ENCODE measurements at regions not wholly inside any gene's neighbourhood (a gene's known extent, or its start where the extent isn't known, plus 50 kb on each side); places are given as distances from the start of the nearest gene placed in this dataset.

DNA sequence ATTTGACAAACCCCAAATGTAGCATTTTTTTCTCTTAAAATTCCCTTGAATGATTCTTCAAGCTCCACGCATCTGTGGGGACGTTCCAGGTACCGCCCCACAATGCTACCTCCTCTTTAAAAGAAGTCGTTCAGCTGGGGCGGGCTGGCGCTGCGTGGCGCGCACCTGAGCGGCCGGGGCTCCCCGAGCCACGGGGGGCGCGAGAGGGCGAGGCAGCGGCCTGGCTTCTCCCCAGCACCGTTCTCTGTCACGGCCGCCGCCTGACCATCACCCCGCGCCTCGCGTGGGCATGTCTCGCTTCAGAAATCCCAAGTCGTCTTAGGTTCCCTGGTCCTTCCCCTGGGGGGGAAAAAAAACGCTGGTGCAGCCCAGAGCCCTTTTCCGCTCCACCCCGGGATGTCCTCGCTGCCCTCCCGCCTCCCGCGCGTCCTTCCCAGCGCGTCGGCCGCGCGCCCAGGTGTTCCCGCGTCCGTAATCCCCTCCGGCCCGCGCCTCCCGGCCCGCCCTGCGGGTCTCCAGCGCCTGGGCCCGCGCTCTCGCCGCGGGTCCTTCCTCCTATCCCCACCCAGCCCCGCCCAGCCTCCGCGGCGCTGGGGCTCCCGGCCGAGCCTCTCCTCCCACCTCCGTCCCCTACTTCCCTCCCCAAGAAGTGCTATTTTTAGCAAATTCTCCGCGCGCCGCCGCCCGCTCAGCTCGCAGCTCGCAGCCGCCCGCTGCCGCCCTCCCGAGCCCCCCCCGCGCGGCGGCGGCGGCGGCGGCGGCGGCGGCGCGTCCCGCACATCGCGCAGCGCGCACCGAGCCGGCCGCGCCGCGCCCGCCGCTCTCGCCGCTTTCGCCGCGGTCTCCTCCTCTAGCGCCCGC is 58.7 kb upstream of the PRPS1L1 start:
- no TSS peak for BruUV-seq (replicated peaks)
- H3K4me1 ChIP-seq (ENCODE audit: insufficient read depth, low read length): no peaks in the 10 kb centered on the region
- H3K36me3 ChIP-seq (replicated peaks in 1 of 2; ENCODE audit: control insufficient read depth in 1 of 2, insufficient read depth in 2 of 2, low read length in 2 of 2): no peaks in the 10 kb centered on the region
- peaks cover 12% of the 10 kb centered on the region; the same call in 1 of the 2 replicates for H3K9me3 ChIP-seq (ENCODE audit: low read length)
- peak; percentile 85 for ATAC-seq
- no peaks in the 10 kb centered on the region for H4K20me1 ChIP-seq (ENCODE audit: insufficient read depth, low read length)
- DNase-seq (ENCODE audit: low spot score): no peak
- H3K9ac ChIP-seq (ENCODE audit: insufficient read depth, low read depth, low read length): no peak overlapping the region
- no peaks in the 10 kb centered on the region for H3K79me2 ChIP-seq (ENCODE audit: insufficient read depth, low read length)
- no peak overlapping the region for H3K27ac ChIP-seq (ENCODE audit: extremely low read length, insufficient read depth, low read length)
- FAIRE-seq: no peak
- intact Hi-C loops (cut with micrococcal nuclease; ENCODE audit: unreplicated experiment): no loop called here
- ChIA-PET POLR2A (no interaction called here), CTCF (ENCODE audit: low intra/inter-chr PET ratio, low total read pairs) (no interaction called here)
- in situ Hi-C loops (cut with HindIII; ENCODE audit: extremely low pct_ligation_motif_present, low pct_unique_long_range_greater_than_20kb): no loop called here
- peaks cover 0 to 23% of the 10 kb centered on the region in 2 experiments; a peak in 2 of 5 replicates for H3K27me3 ChIP-seq (ENCODE audit: control insufficient read depth in 1 of 2, insufficient read depth in 2 of 2, low read length in 2 of 2)
- peak overlapping the region; percentile 58 for H3K4me2 ChIP-seq (ENCODE audit: low read depth, low read length)
- 44% methylated on average over 65 of the region's 108 CpGs for WGBS (ENCODE audit: low lambda C conversion rate)
- peak overlapping the region; percentile 16 to 61 (median 28); a peak in 4 of 6 replicates for H3K4me3 ChIP-seq (replicated peaks in 1 of 3; ENCODE audit: insufficient read depth in 1 of 3, low read depth in 2 of 3, low read length in 3 of 3)
- TF ChIP-seq ATM (IDR thresholded peaks at IDR 0.05; ENCODE audit: borderline replicate concordance) (no peak), HNRNPUL1 (IDR thresholded peaks at IDR 0.05; ENCODE audit: low read depth, low read length) (no peak), ZNF275 (CRISPR knock-in tag; IDR thresholded peaks at IDR 0.05; ENCODE audit: borderline replicate concordance) (no peak), MEIS1 (CRISPR knock-in tag; IDR thresholded peaks at IDR 0.05; ENCODE audit: borderline replicate concordance) (no peak), EZH2 (conservative IDR thresholded peaks at IDR 0.05; ENCODE audit: low read depth, low read length) (0 out of 2 replicates have a peak, but pooled peaks have one; percentile 42), ZNF687 (CRISPR knock-in tag; IDR thresholded peaks at IDR 0.05) (peak; percentile 12; the same call in 1 of the 2 replicates)
- TF ChIP-seq, protein P1, sequence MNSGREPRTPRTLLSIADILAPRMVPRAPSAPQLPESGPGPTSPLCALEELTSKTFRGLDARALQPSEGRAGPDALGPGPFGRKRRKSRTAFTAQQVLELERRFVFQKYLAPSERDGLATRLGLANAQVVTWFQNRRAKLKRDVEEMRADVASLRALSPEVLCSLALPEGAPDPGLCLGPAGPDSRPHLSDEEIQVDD (CRISPR knock-in tag; IDR thresholded peaks at IDR 0.05; ENCODE audit: borderline replicate concordance): no peak
- TF ChIP-seq, protein P2, sequence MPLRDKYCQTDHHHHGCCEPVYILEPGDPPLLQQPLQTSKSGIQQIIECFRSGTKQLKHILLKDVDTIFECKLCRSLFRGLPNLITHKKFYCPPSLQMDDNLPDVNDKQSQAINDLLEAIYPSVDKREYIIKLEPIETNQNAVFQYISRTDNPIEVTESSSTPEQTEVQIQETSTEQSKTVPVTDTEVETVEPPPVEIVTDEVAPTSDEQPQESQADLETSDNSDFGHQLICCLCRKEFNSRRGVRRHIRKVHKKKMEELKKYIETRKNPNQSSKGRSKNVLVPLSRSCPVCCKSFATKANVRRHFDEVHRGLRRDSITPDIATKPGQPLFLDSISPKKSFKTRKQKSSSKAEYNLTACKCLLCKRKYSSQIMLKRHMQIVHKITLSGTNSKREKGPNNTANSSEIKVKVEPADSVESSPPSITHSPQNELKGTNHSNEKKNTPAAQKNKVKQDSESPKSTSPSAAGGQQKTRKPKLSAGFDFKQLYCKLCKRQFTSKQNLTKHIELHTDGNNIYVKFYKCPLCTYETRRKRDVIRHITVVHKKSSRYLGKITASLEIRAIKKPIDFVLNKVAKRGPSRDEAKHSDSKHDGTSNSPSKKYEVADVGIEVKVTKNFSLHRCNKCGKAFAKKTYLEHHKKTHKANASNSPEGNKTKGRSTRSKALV (CRISPR knock-in tag; IDR thresholded peaks at IDR 0.05): peak; percentile 45; the same call in 1 of the 2 replicates
- H2AFZ ChIP-seq (ENCODE audit: low read length): no peak overlapping the region
